Right lung (tissue), 2 donors: ENCODE measurements at regions not wholly inside any gene's neighbourhood (a gene's known extent, or its start where the extent isn't known, plus 50 kb on each side); places are given as distances from the start of the nearest gene placed in this dataset.
"Not testable (repeated sequence)": the region's sequence is repeated elsewhere in the genome, so short reads cannot be mapped to it uniquely, and the experiment has no call there.

Experiments
- DNase-seq, 2 donors: peaks; one replicate each; pipeline ENCODE4 v3.0.0-alpha.2; 2013

- DNase-seq = no peak
Observed at GRCh38 chr6:79431537-79431933, 105.7 kb downstream of the LCA5 start.

GRCh38 chr6:79430913-79431536 is 106.2 kb downstream of the LCA5 start:
- no peak for DNase-seq

GRCh38 chr6:79427721-79428120 is 109.5 kb downstream of the LCA5 start:
- DNase-seq = no peak

- DNase-seq = no peak
Observed at GRCh38 chr6:79426625-79427278, 110.5 kb downstream of the LCA5 start.

- DNase-seq = no peak
Observed at GRCh38 chr6:79425589-79426311, 111.5 kb downstream of the LCA5 start.

- DNase-seq = no peak
Observed at GRCh38 chr6:79423216-79423615, 114.0 kb downstream of the LCA5 start.

DNA sequence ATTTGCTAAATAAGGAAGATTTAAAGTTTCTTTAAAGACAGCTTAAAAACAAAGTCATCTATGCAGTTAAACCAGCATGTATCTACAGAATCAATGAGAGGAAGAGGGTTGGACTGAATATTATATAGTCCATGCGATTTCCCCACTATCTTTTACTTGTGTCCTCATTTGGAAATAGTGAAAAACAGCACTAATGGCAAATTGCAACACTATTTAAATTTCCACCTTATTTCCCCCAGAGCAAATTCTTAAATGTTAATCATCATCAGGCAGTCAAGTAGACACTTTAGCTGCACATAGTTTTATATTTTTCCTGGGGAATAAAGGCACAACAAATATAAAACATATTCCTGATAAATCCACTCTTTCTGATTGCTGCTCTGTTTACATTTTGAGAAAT is 114.6 kb downstream of the LCA5 start:
- no peak for DNase-seq

DNA sequence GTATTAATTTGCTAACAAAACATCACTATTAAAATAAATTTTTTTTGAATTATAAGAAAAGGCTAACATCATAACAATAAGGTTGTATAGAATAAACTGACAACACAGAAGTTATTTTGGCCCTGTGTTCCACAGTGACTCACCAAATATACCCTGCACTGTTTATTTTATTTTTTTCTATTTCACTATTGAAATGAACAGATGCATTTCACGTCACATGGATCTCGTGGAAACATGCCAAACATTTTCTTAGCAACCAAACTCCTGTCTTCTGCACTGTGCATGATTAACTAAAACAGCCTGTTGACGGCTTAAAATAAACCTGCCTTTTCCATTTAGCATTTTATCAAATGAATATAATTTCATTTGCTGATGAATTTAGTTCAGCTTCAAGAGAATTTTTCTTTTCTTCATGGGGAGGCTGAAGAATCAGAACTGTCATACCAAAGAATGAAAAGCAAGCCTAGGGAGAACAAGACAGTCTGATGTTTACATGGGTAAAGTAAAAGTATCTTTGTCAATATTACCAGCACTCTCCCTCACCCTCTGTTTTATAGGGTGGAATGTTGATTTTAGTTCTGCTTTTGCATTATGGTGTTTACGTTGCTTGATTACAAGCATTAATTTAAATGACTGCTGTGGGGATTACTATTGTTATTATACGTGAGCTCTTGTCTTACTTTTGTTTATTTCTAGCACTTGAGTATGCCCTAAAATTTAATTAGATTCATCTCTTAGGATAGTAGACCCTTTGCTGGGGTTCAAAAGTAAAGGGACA is 115.3 kb downstream of the LCA5 start:
- peak; percentile 88 to 91 for DNase-seq

GRCh38 chr6:79421001-79421411 is 116.2 kb downstream of the LCA5 start:
- no peak for DNase-seq

GRCh38 chr6:79420054-79420453 is 117.2 kb downstream of the LCA5 start:
- DNase-seq = no peak

- no peak for DNase-seq
Observed at GRCh38 chr6:79416931-79417330, 120.3 kb downstream of the LCA5 start.

DNA sequence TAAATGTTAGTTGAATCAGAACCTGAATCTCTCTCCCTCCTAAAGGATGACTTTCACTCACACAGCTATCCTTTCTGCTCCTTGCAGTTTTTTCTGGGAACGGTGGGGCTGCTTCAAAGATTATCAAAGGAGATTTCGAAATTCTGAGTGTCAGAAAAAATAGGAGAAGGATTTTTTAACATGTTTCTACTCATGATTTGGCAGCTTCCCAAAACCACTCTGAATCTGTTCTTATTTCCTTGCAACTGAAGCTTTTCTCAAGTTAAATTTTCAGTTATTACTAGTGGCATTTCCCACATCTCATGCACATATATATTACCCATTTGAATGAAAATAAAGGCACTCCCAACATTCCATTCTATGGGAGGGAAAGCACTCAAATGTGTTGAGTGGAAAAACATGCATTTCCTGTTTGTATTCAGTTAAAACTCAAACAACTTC is 123.6 kb downstream of the LCA5 start:
- DNase-seq = peak in 1 of 2 donors; percentile 59

DNA sequence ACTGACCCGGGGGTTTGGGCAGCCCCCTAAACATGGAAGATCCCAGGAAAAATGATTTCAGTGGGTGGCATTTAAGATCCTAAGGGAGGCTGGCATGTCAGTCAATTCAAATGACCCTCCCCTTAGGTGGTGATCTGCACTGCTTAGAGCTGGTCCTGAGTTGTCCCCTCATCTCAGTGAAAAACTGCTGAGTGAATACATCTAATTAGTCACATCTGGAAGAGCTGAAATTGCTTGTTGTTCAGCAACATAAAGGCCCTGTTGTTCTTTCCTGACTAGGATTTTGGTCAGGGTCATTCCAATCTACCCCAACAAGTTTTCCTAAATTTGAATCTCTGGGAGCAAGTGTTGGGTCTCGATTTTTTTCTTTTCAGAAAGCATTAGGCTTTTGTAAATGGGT is 126.4 kb downstream of the LCA5 start:
- DNase-seq = no peak

- DNase-seq = no peak
Observed at GRCh38 chr6:79408256-79408974, 128.8 kb downstream of the LCA5 start.

GRCh38 chr6:79404677-79405076 is 132.6 kb downstream of the LCA5 start:
- no peak for DNase-seq

DNA sequence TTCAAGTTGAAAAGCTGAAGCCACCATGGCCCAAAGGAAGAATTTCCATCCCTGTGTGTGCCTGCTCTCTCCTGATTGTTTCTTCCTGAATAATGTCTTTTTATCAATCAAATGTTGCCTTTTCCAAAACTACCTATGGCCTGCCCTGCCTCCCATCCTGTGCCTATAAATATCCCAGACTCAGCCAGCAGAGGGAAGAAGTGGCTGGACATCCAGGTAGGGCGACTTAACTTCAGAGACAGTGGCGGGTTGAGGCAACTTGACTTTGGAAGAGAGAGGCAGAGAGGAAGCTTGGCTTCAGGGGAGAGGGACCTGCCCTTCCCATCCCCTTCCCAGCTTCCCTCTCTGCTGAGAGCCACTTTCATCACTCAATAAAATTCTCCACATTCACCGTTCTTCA is 133.0 kb downstream of the LCA5 start:
- no peak for DNase-seq

- no peak for DNase-seq
Observed at GRCh38 chr6:79403563-79403962, 133.7 kb downstream of the LCA5 start.

DNA sequence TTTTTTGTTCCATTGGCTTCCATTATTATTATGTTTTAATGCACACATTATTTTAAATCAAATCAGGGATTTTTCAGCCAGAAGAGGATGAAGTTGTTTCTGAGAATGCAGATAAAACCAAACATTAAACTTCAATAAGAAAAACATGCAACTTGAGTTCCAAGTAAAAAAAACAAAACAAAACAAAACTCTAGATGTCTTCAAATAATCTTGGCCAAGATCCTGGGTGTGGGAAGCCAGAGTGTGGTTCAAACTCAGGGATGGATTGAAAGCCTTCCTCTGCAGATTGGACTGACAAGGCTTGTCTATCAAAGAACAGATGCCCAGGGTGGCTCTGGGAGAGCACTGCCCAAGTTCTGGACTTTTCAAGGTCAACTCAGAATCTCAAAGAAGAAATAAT is 134.1 kb downstream of the LCA5 start:
- DNase-seq = peak; percentile 13 to 32

DNA sequence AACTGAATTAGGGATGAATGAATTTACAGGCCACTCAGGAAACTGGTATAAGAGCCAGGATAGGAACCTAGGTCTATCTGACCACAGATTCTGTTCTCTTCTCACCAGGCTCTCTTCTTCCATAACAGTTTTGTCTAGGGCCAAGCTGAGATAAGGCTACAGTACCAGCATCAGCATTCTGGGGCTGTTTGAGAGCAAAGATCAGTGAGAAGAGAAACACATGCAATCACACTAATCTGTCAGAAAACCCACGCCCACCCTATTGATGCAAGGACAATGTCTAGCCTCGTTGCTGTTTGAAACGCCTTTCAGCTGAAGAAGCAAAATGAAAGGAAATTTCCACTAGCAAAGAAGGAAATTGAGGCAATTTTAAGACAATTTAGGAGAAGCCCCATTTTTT is 137.7 kb downstream of the LCA5 start:
- no peak for DNase-seq

- not testable (repeated sequence) for DNase-seq
Observed at GRCh38 chr6:79398617-79399016, 138.6 kb downstream of the LCA5 start.

DNA sequence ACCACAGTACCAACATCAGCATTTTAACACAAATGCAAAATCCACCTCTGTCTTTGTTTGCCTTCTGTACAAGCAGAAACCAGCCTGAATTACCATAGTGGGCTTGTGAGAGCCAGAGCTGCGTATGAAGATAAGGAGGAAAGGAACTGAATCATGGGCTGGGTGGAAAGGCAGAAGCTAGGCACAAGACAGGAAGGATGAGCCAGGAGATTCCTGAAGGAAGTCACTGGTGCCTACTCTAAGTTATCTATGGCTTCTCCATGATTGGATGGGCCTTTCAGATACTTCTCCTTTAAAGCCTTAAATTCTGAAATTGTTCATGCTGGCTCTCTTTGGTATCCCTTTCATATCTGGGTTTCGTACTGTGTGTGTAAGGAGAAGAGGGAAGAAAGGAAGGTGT is 140.6 kb downstream of the LCA5 start:
- no peak for DNase-seq

DNA sequence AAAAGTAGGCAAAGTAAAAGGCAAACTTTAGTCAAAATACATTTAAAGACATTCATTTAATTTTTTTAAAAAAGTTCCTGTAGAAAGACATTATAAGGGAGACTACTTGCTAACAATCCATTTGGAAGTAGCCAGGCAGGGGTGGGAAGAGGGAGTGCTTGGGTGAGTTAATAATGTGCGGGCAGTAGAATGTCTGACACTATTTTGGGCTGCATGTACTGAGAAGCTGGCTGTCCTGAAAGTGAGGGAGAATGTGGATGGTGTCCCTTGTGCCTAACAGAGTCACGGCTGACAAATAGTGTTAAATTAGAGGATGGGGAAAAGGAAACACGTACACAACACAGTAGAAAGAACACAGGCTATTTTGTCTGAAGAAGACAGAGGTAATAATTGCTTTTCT is 142.5 kb downstream of the LCA5 start:
- DNase-seq = no peak
